ENCODE measurements at regions not wholly inside any gene's neighbourhood (a gene's known extent, or its start where the extent isn't known, plus 50 kb on each side); places are given as distances from the start of the nearest gene placed in this dataset.

GRCh38 chr21:25461725-25462124 lies 145.6 kb downstream of the MRPL39 start:
- H3K4me1 ChIP-seq (ENCODE audit: control insufficient read depth, extremely low read depth, insufficient read depth, low read length): no peaks in the 10 kb centered on the region
- no peaks in the 10 kb centered on the region for H4K20me1 ChIP-seq (ENCODE audit: control insufficient read depth, extremely low read depth, insufficient read depth, low read length)
- H3K36me3 ChIP-seq (ENCODE audit: control insufficient read depth in 2 of 2, extremely low read depth in 1 of 2, insufficient read depth in 2 of 2, low read length in 2 of 2): no peaks in the 10 kb centered on the region
- FAIRE-seq: no peak
- H2AFZ ChIP-seq (ENCODE audit: control insufficient read depth, low read length): no peak overlapping the region
- DNase-seq (ENCODE audit: low read depth, low spot score): no peak
- H3K79me2 ChIP-seq (ENCODE audit: control insufficient read depth, insufficient read depth, low read length): no peaks in the 10 kb centered on the region
- dilution Hi-C loops (cut with MboI; ENCODE audit: extremely low pct_ligation_motif_present, low sequenced_read_pairs): no loop called here
- H3K4me2 ChIP-seq (ENCODE audit: control insufficient read depth, extremely low read depth, insufficient read depth, low read depth, low read length): no peak overlapping the region
- no peaks in the 10 kb centered on the region for H3K9me1 ChIP-seq (ENCODE audit: control insufficient read depth, extremely low read depth, insufficient read depth, low read length)
- H3K9ac ChIP-seq (ENCODE audit: control insufficient read depth, extremely low read depth, insufficient read depth, low read length): no peak overlapping the region
- TF ChIP-seq EZH2 (IDR thresholded peaks at IDR 0.05; ENCODE audit: low read length): no peak
- TF ChIP-seq, protein P1, sequence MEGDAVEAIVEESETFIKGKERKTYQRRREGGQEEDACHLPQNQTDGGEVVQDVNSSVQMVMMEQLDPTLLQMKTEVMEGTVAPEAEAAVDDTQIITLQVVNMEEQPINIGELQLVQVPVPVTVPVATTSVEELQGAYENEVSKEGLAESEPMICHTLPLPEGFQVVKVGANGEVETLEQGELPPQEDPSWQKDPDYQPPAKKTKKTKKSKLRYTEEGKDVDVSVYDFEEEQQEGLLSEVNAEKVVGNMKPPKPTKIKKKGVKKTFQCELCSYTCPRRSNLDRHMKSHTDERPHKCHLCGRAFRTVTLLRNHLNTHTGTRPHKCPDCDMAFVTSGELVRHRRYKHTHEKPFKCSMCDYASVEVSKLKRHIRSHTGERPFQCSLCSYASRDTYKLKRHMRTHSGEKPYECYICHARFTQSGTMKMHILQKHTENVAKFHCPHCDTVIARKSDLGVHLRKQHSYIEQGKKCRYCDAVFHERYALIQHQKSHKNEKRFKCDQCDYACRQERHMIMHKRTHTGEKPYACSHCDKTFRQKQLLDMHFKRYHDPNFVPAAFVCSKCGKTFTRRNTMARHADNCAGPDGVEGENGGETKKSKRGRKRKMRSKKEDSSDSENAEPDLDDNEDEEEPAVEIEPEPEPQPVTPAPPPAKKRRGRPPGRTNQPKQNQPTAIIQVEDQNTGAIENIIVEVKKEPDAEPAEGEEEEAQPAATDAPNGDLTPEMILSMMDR (optimal IDR thresholded peaks at IDR 0.05 in 1 of 3, IDR thresholded peaks at IDR 0.05 in 1 of 3, conservative IDR thresholded peaks at IDR 0.05 in 1 of 3; ENCODE audit: extremely low read depth in 1 of 3, insufficient read depth in 2 of 3, low read length in 3 of 3): no peak
- H3K9me3 ChIP-seq (ENCODE audit: control insufficient read depth, low read depth, low read length): no peaks in the 10 kb centered on the region
- H3K4me3 ChIP-seq (ENCODE audit: control insufficient read depth in 2 of 3, extremely low read depth in 1 of 3, insufficient read depth in 2 of 3, low read depth in 1 of 3, low read length in 3 of 3): no peak overlapping the region
- H3K27me3 ChIP-seq (ENCODE audit: control insufficient read depth, extremely low read depth, insufficient read depth, low read length): no peaks in the 10 kb centered on the region
- H3K27ac ChIP-seq (ENCODE audit: control insufficient read depth, insufficient read depth, low read length): no peak overlapping the region

DNA sequence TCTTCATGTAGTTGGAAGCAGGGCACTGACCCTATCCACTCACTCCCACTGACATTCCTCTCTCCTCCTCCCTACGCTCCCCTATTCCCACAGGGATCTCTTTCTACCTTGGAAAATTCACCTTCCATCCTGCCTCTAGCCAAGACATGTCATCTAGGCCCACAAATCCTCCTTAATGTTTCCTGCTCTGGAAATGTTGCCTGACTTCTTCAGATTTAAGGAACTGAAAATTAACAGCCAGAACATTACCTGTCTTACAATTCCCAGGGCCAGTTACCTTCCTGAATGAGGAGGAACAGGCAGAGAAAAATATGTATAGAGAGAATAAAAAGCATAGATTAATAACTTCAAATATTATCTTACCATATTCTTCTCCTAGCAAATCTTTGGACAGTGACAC lies 147.3 kb downstream of the MRPL39 start:
- Histone ChIP-seq H3K4me1 (ENCODE audit: control insufficient read depth, extremely low read depth, insufficient read depth, low read length) (no peaks in the 10 kb centered on the region), H3K9ac (ENCODE audit: control insufficient read depth, extremely low read depth, insufficient read depth, low read length) (no peak overlapping the region), H3K9me3 (ENCODE audit: control insufficient read depth, low read depth, low read length) (no peaks in the 10 kb centered on the region), H3K36me3 (ENCODE audit: control insufficient read depth in 2 of 2, extremely low read depth in 1 of 2, insufficient read depth in 2 of 2, low read length in 2 of 2) (no peaks in the 10 kb centered on the region), H3K27ac (ENCODE audit: control insufficient read depth, insufficient read depth, low read length) (no peak overlapping the region), H4K20me1 (ENCODE audit: control insufficient read depth, extremely low read depth, insufficient read depth, low read length) (no peaks in the 10 kb centered on the region), H3K27me3 (ENCODE audit: control insufficient read depth, extremely low read depth, insufficient read depth, low read length) (no peaks in the 10 kb centered on the region), H3K4me3 (ENCODE audit: control insufficient read depth in 2 of 3, extremely low read depth in 1 of 3, insufficient read depth in 2 of 3, low read depth in 1 of 3, low read length in 3 of 3) (no peak overlapping the region), H2AFZ (ENCODE audit: control insufficient read depth, low read length) (no peak overlapping the region), H3K79me2 (ENCODE audit: control insufficient read depth, insufficient read depth, low read length) (no peaks in the 10 kb centered on the region), H3K9me1 (ENCODE audit: control insufficient read depth, extremely low read depth, insufficient read depth, low read length) (no peaks in the 10 kb centered on the region), H3K4me2 (ENCODE audit: control insufficient read depth, extremely low read depth, insufficient read depth, low read depth, low read length) (no peak overlapping the region)
- TF ChIP-seq, protein P1 (optimal IDR thresholded peaks at IDR 0.05 in 1 of 3, IDR thresholded peaks at IDR 0.05 in 1 of 3, conservative IDR thresholded peaks at IDR 0.05 in 1 of 3; ENCODE audit: extremely low read depth in 1 of 3, insufficient read depth in 2 of 3, low read length in 3 of 3): no peak
- TF ChIP-seq EZH2 (IDR thresholded peaks at IDR 0.05; ENCODE audit: low read length): no peak
- DNase-seq (ENCODE audit: low read depth, low spot score): no peak
- dilution Hi-C loops (cut with MboI; ENCODE audit: extremely low pct_ligation_motif_present, low sequenced_read_pairs): no loop called here
- no peak for FAIRE-seq

All from keratinocyte (primary cell).